SK-N-SH (cell line): ENCODE measurements at regions not wholly inside any gene's neighbourhood (a gene's known extent, or its start where the extent isn't known, plus 50 kb on each side); places are given as distances from the start of the nearest gene placed in this dataset.

Experiments
- EP300 ChIP-seq, 2 experiments: IDR thresholded peaks; 2 replicates each; pipeline versions ENCODE4 v1.4.0 to v1.6.1; 2012; ENCODE audit warnings: borderline replicate concordance in 1 of 2, low read depth in 1 of 2, low read length in 1 of 2
- EZH2phosphoT487 ChIP-seq: fragments of 200-600 bp; sonication (generic); IDR thresholded peaks from 2 replicates; pipeline ENCODE4 v1.6.1; 2017; ENCODE audit warnings: low read depth, mixed run types, mild to moderate bottlenecking, antibody characterized with exemption, moderate library complexity, borderline replicate concordance
- FOXM1 ChIP-seq: IDR thresholded peaks from 2 replicates; pipeline ENCODE4 v1.4.0; 2012; ENCODE audit warnings: low read depth, mild to moderate bottlenecking
- GABPA ChIP-seq: IDR thresholded peaks from 2 replicates; pipeline ENCODE4 v1.4.0; 2012; ENCODE audit warnings: low read depth, mild to moderate bottlenecking
- GATA2 ChIP-seq: sonication (generic); formaldehyde crosslinking; IDR thresholded peaks from 2 replicates; pipeline ENCODE4 v1.5.0; 2020; ENCODE audit warnings: mild to moderate bottlenecking, missing genetic modification reagents
- POLR2AphosphoS5 ChIP-seq: IDR thresholded peaks from 2 replicates; pipeline ENCODE4 v1.6.1; 2012; ENCODE audit warnings: low read depth, low read length
- RFX5 ChIP-seq: IDR thresholded peaks from 2 replicates; pipeline ENCODE4 v1.6.1; 2012; ENCODE audit warnings: mild to moderate bottlenecking, improper control_type of control experiment, low read length
- SIN3A ChIP-seq: IDR thresholded peaks from 2 replicates; pipeline ENCODE4 v1.6.1; 2012; ENCODE audit warnings: low read depth, mild to moderate bottlenecking, low read length, moderate library complexity, borderline replicate concordance
- YY1 ChIP-seq: IDR thresholded peaks from 2 replicates; pipeline ENCODE4 v1.4.0; 2012; ENCODE audit warnings: low read depth, mild to moderate bottlenecking
- TF ChIP-seq, protein P1 (sequence below): fragments of 200-600 bp; sonication (generic); IDR thresholded peaks from 2 replicates; pipeline ENCODE4 v1.6.1; 2017; ENCODE audit warnings: antibody characterized with exemption, mild to moderate bottlenecking, moderate library complexity
- TF ChIP-seq, protein P2 (sequence below): IDR thresholded peaks from 2 replicates; pipeline ENCODE4 v1.6.1; 2012; ENCODE audit warnings: mild to moderate bottlenecking, low read depth, low read length, moderate library complexity

DNA sequence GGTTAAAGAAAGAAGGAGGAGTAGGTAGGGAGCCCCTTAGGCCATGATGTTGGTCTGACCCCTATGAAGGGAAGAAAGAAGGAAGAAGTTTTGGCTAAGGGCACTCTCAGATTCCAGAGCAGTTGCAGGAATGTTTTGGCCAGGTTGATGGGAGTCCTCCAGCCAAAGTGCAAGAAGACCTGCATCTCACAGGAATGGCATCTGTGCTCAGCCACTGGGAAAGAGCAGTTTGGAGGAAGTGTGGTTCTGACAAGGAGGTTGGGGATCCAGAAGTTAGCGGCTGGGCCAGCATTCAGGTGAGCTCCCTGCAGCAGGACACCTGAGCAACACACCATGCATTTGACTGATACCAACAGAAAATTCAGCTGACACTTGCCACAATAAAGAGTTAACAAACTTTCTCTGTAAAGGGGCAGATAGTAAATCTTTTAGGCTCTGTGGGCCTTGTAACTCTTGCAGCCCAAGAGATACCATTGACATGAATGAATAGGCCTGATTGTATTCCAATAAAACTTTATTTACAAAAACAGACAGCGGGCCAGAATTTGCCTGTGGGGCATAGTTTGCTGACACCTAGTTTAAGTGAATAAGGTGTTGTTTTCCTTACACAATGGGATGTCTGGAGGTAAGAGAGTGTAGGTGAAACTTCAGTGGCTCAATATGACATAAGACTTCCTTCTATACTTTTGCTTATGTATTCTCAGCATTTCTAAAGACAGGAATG is 71.0 kb downstream of the EDN1 start:
- TF ChIP-seq, protein P1, sequence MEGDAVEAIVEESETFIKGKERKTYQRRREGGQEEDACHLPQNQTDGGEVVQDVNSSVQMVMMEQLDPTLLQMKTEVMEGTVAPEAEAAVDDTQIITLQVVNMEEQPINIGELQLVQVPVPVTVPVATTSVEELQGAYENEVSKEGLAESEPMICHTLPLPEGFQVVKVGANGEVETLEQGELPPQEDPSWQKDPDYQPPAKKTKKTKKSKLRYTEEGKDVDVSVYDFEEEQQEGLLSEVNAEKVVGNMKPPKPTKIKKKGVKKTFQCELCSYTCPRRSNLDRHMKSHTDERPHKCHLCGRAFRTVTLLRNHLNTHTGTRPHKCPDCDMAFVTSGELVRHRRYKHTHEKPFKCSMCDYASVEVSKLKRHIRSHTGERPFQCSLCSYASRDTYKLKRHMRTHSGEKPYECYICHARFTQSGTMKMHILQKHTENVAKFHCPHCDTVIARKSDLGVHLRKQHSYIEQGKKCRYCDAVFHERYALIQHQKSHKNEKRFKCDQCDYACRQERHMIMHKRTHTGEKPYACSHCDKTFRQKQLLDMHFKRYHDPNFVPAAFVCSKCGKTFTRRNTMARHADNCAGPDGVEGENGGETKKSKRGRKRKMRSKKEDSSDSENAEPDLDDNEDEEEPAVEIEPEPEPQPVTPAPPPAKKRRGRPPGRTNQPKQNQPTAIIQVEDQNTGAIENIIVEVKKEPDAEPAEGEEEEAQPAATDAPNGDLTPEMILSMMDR, result no peak
- TF ChIP-seq YY1, result no peak
- TF ChIP-seq GATA2 (CRISPR knock-in tag), result no peak
- TF ChIP-seq EP300 (IDR thresholded peaks at IDR 0.05; ENCODE audit: borderline replicate concordance in 1 of 2, low read depth in 1 of 2, low read length in 1 of 2), result no peak
- TF ChIP-seq FOXM1, result no peak
- TF ChIP-seq, protein P2, sequence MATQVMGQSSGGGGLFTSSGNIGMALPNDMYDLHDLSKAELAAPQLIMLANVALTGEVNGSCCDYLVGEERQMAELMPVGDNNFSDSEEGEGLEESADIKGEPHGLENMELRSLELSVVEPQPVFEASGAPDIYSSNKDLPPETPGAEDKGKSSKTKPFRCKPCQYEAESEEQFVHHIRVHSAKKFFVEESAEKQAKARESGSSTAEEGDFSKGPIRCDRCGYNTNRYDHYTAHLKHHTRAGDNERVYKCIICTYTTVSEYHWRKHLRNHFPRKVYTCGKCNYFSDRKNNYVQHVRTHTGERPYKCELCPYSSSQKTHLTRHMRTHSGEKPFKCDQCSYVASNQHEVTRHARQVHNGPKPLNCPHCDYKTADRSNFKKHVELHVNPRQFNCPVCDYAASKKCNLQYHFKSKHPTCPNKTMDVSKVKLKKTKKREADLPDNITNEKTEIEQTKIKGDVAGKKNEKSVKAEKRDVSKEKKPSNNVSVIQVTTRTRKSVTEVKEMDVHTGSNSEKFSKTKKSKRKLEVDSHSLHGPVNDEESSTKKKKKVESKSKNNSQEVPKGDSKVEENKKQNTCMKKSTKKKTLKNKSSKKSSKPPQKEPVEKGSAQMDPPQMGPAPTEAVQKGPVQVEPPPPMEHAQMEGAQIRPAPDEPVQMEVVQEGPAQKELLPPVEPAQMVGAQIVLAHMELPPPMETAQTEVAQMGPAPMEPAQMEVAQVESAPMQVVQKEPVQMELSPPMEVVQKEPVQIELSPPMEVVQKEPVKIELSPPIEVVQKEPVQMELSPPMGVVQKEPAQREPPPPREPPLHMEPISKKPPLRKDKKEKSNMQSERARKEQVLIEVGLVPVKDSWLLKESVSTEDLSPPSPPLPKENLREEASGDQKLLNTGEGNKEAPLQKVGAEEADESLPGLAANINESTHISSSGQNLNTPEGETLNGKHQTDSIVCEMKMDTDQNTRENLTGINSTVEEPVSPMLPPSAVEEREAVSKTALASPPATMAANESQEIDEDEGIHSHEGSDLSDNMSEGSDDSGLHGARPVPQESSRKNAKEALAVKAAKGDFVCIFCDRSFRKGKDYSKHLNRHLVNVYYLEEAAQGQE, result no peak
- no peak for TF ChIP-seq GABPA
- TF ChIP-seq EZH2phosphoT487, result no peak
- TF ChIP-seq RFX5, result no peak
- no peak for TF ChIP-seq POLR2AphosphoS5
- TF ChIP-seq SIN3A, result no peak
